B cell (primary cell): ENCODE measurements at regions not wholly inside any gene's neighbourhood (a gene's known extent, or its start where the extent isn't known, plus 50 kb on each side); places are given as distances from the start of the nearest gene placed in this dataset.

Source experiments
- ATAC-seq: fragments of 200-7000 bp; cut with Tn5 transposase; one replicate; pipeline ENCODE4 v1.10.0; 2021; ENCODE audit warnings: low read depth, mild to moderate bottlenecking, moderate number of reproducible peaks, moderate library complexity
- CTCF ChIA-PET: fragments of 350-600 bp; sonication (Branson Sonifier 250); formaldehyde crosslinking; loops from one replicate; lab custom pipeline; 2021; ENCODE audit warnings: antibody characterized with exemption, inconsistent platforms; lab: Charles Lee
- POLR2A ChIA-PET: fragments of 350-600 bp; sonication (Branson Sonifier 250); formaldehyde crosslinking; loops from one replicate; lab custom pipeline; 2021; ENCODE audit warnings: antibody characterized with exemption; lab: Charles Lee
- DNase-seq: peaks from one replicate; pipeline ENCODE4 v3.0.0; 2013
- H2AFZ ChIP-seq: 2 replicates; pipeline ENCODE4 v1.6.1; 2012; ENCODE audit warnings: mild to moderate bottlenecking, low read depth, low read length; ENCODE audit not compliant: insufficient read depth, poor library complexity, severe bottlenecking
- H3K27ac ChIP-seq, 2 donors: 1 replicate in 1 of 2; 2 replicates in 1 of 2; pipeline ENCODE4 v1.5.1; 2012 to 2013; ENCODE audit warnings: low read length in 2 of 2, mild to moderate bottlenecking in 2 of 2, moderate library complexity in 1 of 2
- H3K27me3 ChIP-seq, 4 experiments: fragments of 200-600 bp in 1 of 4; sonication (generic) in 1 of 4; replicated peaks in 1 of 4; 1 replicate in 2 of 4; 2 replicates in 2 of 4; pipeline versions ENCODE4 v1.6.1 to v1.7.0; 2013 to 2016; ENCODE audit warnings: low read length in 3 of 4, mild to moderate bottlenecking in 2 of 4, mixed read lengths in 1 of 4, moderate library complexity in 1 of 4; ENCODE audit not compliant: insufficient read depth in 4 of 4, control insufficient read depth in 3 of 4; ENCODE audit errors: control extremely low read depth in 1 of 4
- H3K36me3 ChIP-seq, 2 experiments: replicated peaks in 1 of 2; 1 replicate in 1 of 2; 2 replicates in 1 of 2; pipeline versions ENCODE4 v1.6.1 to v1.7.1; 2013; ENCODE audit warnings: low read length in 1 of 2; ENCODE audit not compliant: insufficient read depth in 2 of 2, control insufficient read depth in 1 of 2; ENCODE audit errors: control extremely low read depth in 1 of 2, extremely low read depth in 1 of 2
- H3K4me1 ChIP-seq, 2 donors: fragments of 200-600 bp in 1 of 2; sonication (generic) in 1 of 2; 1 replicate in 1 of 2; 2 replicates in 1 of 2; pipeline versions ENCODE4 v1.5.1 to v1.6.1; 2013 to 2017; ENCODE audit warnings: low read length in 2 of 2; ENCODE audit not compliant: control insufficient read depth in 2 of 2, insufficient read depth in 2 of 2
- H3K4me2 ChIP-seq: replicated peaks from 2 replicates; pipeline ENCODE3; 2012; ENCODE audit warnings: mild to moderate bottlenecking, low read depth, low read length; ENCODE audit not compliant: poor library complexity, severe bottlenecking
- H3K4me3 ChIP-seq, 5 experiments: fragments of 200-600 bp in 1 of 5; sonication (generic) in 1 of 5; 1 replicate in 3 of 5; 2 replicates in 2 of 5; pipeline versions ENCODE4 v1.5.1 to v1.7.0; 2011 to 2016; ENCODE audit warnings: low read length in 4 of 5, mild to moderate bottlenecking in 4 of 5, low read depth in 2 of 5, control low read depth in 1 of 5, moderate library complexity in 1 of 5; ENCODE audit not compliant: insufficient read depth in 1 of 5; ENCODE audit errors: control extremely low read depth in 1 of 5, extremely low read depth in 1 of 5
- H3K79me2 ChIP-seq: fragments of 200-600 bp; sonication (generic); one replicate; pipeline ENCODE4 v1.6.0; 2016; ENCODE audit warnings: low read length; ENCODE audit not compliant: control insufficient read depth, insufficient read depth
- H3K9ac ChIP-seq: fragments of 200-600 bp; sonication (generic); 2 replicates; pipeline ENCODE4 v1.6.1; 2017; ENCODE audit warnings: mild to moderate bottlenecking, low read length, moderate library complexity
- H3K9me3 ChIP-seq, 3 donors: one replicate each; pipeline versions ENCODE4 v1.6.1 to v1.7.1; 2013; ENCODE audit warnings: low read length in 2 of 3; ENCODE audit not compliant: control insufficient read depth in 2 of 3, insufficient read depth in 1 of 3; ENCODE audit errors: control extremely low read depth in 1 of 3
- H4K20me1 ChIP-seq: 2 replicates; pipeline ENCODE4 v1.6.0; 2012; ENCODE audit warnings: mild to moderate bottlenecking, low read length; ENCODE audit not compliant: insufficient read depth, control insufficient read depth, poor library complexity, severe bottlenecking
- H3K27ac Mint-ChIP-seq: one replicate; pipeline ENCODE4 v1.8.0; 2021; ENCODE audit warnings: mixed read lengths
- H3K27me3 Mint-ChIP-seq: one replicate; pipeline ENCODE4 v1.8.0; 2021; ENCODE audit warnings: mixed read lengths
- H3K4me1 Mint-ChIP-seq: one replicate; pipeline ENCODE4 v1.8.0; 2021; ENCODE audit warnings: mixed read lengths
- H3K4me3 Mint-ChIP-seq: one replicate; pipeline ENCODE4 v1.8.0; 2021; ENCODE audit warnings: mixed read lengths
- H3K9me3 Mint-ChIP-seq: one replicate; pipeline ENCODE4 v1.8.0; 2022; ENCODE audit warnings: mixed read lengths; ENCODE audit not compliant: insufficient read depth
- CTCF ChIP-seq: fragments of 200-600 bp; IDR thresholded peaks from one replicate; pipeline ENCODE4 v1.8.0; 2022; ENCODE audit warnings: antibody characterized with exemption, mild to moderate bottlenecking
- EZH2 ChIP-seq: IDR thresholded peaks from 2 replicates; pipeline ENCODE4 v1.6.1; 2012; ENCODE audit warnings: borderline replicate concordance, low read depth, mild to moderate bottlenecking, moderate library complexity, low read length; ENCODE audit not compliant: insufficient read depth, poor library complexity, severe bottlenecking
- WGBS: methylation state at CpG from one replicate; pipeline ENCODE4 v1.1.5; 2013; ENCODE audit warnings: missing lambda C conversion rate; ENCODE audit not compliant: insufficient coverage; 5-methylcytosine and 5-hydroxymethylcytosine counted together
- intact Hi-C: fragments of 100-400 bp; cut with micrococcal nuclease; formaldehyde crosslinking; loops from one replicate; pipeline ENCODE4 v1.10.0; 2022

GRCh38 chr19:30812099-30812678, 440.0 kb downstream of the ZNF536 start:
- POLR2A ChIA-PET: no interaction called here
- CTCF ChIA-PET: no interaction called here
- Histone ChIP-seq H3K27me3 (no peaks in the 10 kb centered on the region), H4K20me1 (no peaks in the 10 kb centered on the region), H3K4me1 (no peaks in the 10 kb centered on the region), H2AFZ (no peak overlapping the region), H3K27ac (no peak overlapping the region), H3K79me2 (no peaks in the 10 kb centered on the region), H3K9ac (no peak overlapping the region), H3K4me2 (no peak overlapping the region), H3K9me3 (peaks cover 0 to 13% (median 0%) of the 10 kb centered on the region in 3 donors), H3K36me3 (no peaks in the 10 kb centered on the region), H3K4me3 (no peak overlapping the region)
- Mint-ChIP-seq H3K4me3 (no peak overlapping the region), H3K4me1 (no peaks in the 10 kb centered on the region), H3K27me3 (no peaks in the 10 kb centered on the region), H3K9me3 (peaks cover 2% of the 10 kb centered on the region), H3K27ac (no peak overlapping the region)
- ATAC-seq (no peak), DNase-seq (no peak)
- no peak for TF ChIP-seq EZH2
- no peak for TF ChIP-seq CTCF
- 83% methylated on average over 1 of the region's 8 CpGs for WGBS
- intact Hi-C loops: no loop called here

GRCh38 chr19:30811397-30812098, 439.4 kb downstream of the ZNF536 start:
- no peak overlapping the region for H3K4me2 ChIP-seq
- no peak overlapping the region for H3K27ac ChIP-seq
- H3K4me3 Mint-ChIP-seq: no peak overlapping the region
- H4K20me1 ChIP-seq: no peaks in the 10 kb centered on the region
- ATAC-seq (no peak), DNase-seq (no peak)
- H3K27me3 Mint-ChIP-seq: no peaks in the 10 kb centered on the region
- H3K9ac ChIP-seq: no peak overlapping the region
- peaks cover 2% of the 10 kb centered on the region for H3K9me3 Mint-ChIP-seq
- no peaks in the 10 kb centered on the region for H3K4me1 Mint-ChIP-seq
- TF ChIP-seq CTCF: no peak
- TF ChIP-seq EZH2: no peak
- intact Hi-C loops: no loop called here
- no peaks in the 10 kb centered on the region for H3K36me3 ChIP-seq
- H2AFZ ChIP-seq: no peak overlapping the region
- POLR2A ChIA-PET: no interaction called here
- WGBS: 88% methylated on average over 9 of the region's 10 CpGs
- no peaks in the 10 kb centered on the region for H3K4me1 ChIP-seq
- H3K9me3 ChIP-seq: peaks cover 0 to 17% (median 0%) of the 10 kb centered on the region in 3 donors
- no peak overlapping the region for H3K27ac Mint-ChIP-seq
- no peak overlapping the region for H3K4me3 ChIP-seq
- CTCF ChIA-PET: no interaction called here
- no peaks in the 10 kb centered on the region for H3K79me2 ChIP-seq
- H3K27me3 ChIP-seq: no peaks in the 10 kb centered on the region
